Thyroid gland (tissue), 4 donors: ENCODE measurements at regions not wholly inside any gene's neighbourhood (a gene's known extent, or its start where the extent isn't known, plus 50 kb on each side); places are given as distances from the start of the nearest gene placed in this dataset.

ENCODE experiments used
- DNase-seq, 2 donors: peaks; one replicate each; pipeline ENCODE4 v3.0.0-alpha.2; 2019
- H3K27ac ChIP-seq, 3 donors: fragments of 200-600 bp; sonication (generic); 1 replicate in 2 of 3; 2 replicates in 1 of 3; pipeline ENCODE4 v1.5.1; 2016 to 2019; ENCODE audit warnings: mild to moderate bottlenecking in 1 of 3, moderate library complexity in 1 of 3
- H3K27me3 ChIP-seq: fragments of 200-600 bp; sonication (generic); one replicate; pipeline ENCODE4 v1.5.1; 2019
- H3K36me3 ChIP-seq, 2 donors: fragments of 200-600 bp; sonication (generic); one replicate each; pipeline ENCODE4 v1.5.1; 2016 to 2019
- H3K4me1 ChIP-seq, 2 donors: fragments of 200-600 bp; sonication (generic); one replicate each; pipeline ENCODE4 v1.5.1; 2017 to 2019
- H3K4me3 ChIP-seq, 3 donors: fragments of 200-600 bp; sonication (generic); replicated peaks in 1 of 3; 1 replicate in 2 of 3; 2 replicates in 1 of 3; pipeline ENCODE4 v1.5.1; 2016; ENCODE audit warnings: mild to moderate bottlenecking in 1 of 3
- H3K9me3 ChIP-seq: fragments of 200-600 bp; sonication (generic); one replicate; pipeline ENCODE4 v1.5.1; 2017
- POLR2A ChIP-seq, 2 donors: fragments of 450-650 bp; IDR thresholded peaks; one replicate each; pipeline ENCODE4 v1.6.1; 2017; ENCODE audit warnings: antibody characterized with exemption in 2 of 2, mild to moderate bottlenecking in 2 of 2, moderate library complexity in 1 of 2
- WGBS, 2 donors: methylation state at CpG; one replicate each; pipeline ENCODE4 v1.1.5; 2017; 5-methylcytosine and 5-hydroxymethylcytosine counted together
- intact Hi-C: fragments of 100-400 bp; cut with DNase I; formaldehyde crosslinking; loops from one replicate; pipeline ENCODE4 v1.15.1; 2023
- TF ChIP-seq, protein P1 (sequence below), 6 experiments: fragments of 200-600 bp in 3 of 6; fragments of 450-650 bp in 3 of 6; sonication (generic) in 3 of 6; IDR thresholded peaks; one replicate each; pipeline ENCODE4 v1.5.1; 2016 to 2019; ENCODE audit warnings: antibody characterized with exemption in 6 of 6, mild to moderate bottlenecking in 2 of 6, inconsistent platforms in 1 of 6, moderate library complexity in 1 of 6

GRCh38 chr13:38002606-38003005, 133.0 kb upstream of the TRPC4 start:
- no peaks in the 10 kb centered on the region for H3K4me1 ChIP-seq
- DNase-seq, result no peak
- 70 to 76% methylated on average over 7 of the region's 7 CpGs for WGBS, 2 donors
- no peaks in the 10 kb centered on the region for H3K36me3 ChIP-seq
- H3K4me3 ChIP-seq, result no peak overlapping the region
- intact Hi-C loops, result no loop called here
- H3K27ac ChIP-seq, result no peak overlapping the region
- H3K9me3 ChIP-seq, result no peaks in the 10 kb centered on the region
- TF ChIP-seq, protein P1, sequence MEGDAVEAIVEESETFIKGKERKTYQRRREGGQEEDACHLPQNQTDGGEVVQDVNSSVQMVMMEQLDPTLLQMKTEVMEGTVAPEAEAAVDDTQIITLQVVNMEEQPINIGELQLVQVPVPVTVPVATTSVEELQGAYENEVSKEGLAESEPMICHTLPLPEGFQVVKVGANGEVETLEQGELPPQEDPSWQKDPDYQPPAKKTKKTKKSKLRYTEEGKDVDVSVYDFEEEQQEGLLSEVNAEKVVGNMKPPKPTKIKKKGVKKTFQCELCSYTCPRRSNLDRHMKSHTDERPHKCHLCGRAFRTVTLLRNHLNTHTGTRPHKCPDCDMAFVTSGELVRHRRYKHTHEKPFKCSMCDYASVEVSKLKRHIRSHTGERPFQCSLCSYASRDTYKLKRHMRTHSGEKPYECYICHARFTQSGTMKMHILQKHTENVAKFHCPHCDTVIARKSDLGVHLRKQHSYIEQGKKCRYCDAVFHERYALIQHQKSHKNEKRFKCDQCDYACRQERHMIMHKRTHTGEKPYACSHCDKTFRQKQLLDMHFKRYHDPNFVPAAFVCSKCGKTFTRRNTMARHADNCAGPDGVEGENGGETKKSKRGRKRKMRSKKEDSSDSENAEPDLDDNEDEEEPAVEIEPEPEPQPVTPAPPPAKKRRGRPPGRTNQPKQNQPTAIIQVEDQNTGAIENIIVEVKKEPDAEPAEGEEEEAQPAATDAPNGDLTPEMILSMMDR (IDR thresholded peaks at IDR 0.05), result no peak
- no peak for TF ChIP-seq POLR2A (IDR thresholded peaks at IDR 0.05)
- H3K27me3 ChIP-seq, result no peaks in the 10 kb centered on the region

- Histone ChIP-seq H3K4me1 (no peaks in the 10 kb centered on the region), H3K27ac (no peak overlapping the region), H3K4me3 (no peak overlapping the region), H3K27me3 (no peaks in the 10 kb centered on the region), H3K36me3 (no peaks in the 10 kb centered on the region), H3K9me3 (no peaks in the 10 kb centered on the region)
- intact Hi-C loops, result no loop called here
- no peak for TF ChIP-seq POLR2A (IDR thresholded peaks at IDR 0.05)
- TF ChIP-seq, protein P1 (IDR thresholded peaks at IDR 0.05), result no peak
- DNase-seq, result no peak
These were observed 128.1 kb upstream of the TRPC4 start for GRCh38 chr13:37997641-37998040.

DNA sequence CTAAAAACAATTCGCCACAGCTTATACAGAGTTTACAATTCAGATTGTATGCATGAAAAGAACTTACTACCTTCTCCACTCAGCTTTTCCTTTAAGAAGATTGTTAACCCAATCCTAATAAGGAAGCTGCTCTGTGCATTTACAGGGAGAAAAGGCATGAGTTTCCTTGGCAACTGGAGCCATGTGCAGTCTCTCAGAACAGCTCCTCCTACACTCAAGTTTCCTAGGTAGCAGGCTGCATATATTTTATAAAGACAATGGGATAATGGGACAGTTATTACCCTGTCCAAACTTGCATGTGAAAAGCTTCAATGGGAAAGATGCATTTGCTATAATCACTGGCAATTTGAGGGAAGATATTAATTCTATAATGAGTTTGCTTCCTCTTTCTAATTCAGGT, 125.5 kb upstream of the TRPC4 start:
- intact Hi-C loops, result no loop called here
- WGBS, 2 donors, result 0% methylated on average over 1 of the region's 1 CpG

GRCh38 chr13:37986811-37987210, 117.2 kb upstream of the TRPC4 start:
- H3K4me1 ChIP-seq, result no peaks in the 10 kb centered on the region
- no peak for TF ChIP-seq POLR2A (IDR thresholded peaks at IDR 0.05)
- TF ChIP-seq, protein P1 (IDR thresholded peaks at IDR 0.05), result no peak
- 87 to 100% methylated on average over 1 of the region's 1 CpG for WGBS, 2 donors
- no peak overlapping the region for H3K27ac ChIP-seq
- no peaks in the 10 kb centered on the region for H3K9me3 ChIP-seq
- intact Hi-C loops, result no loop called here
- no peak overlapping the region for H3K4me3 ChIP-seq
- no peaks in the 10 kb centered on the region for H3K27me3 ChIP-seq
- no peaks in the 10 kb centered on the region for H3K36me3 ChIP-seq
- no peak for DNase-seq

More for the DNA sequence above, 125.5 kb upstream of the TRPC4 start:
- no peak for DNase-seq
- no peaks in the 10 kb centered on the region for H3K27me3 ChIP-seq
- H3K4me3 ChIP-seq, result no peak overlapping the region
- H3K4me1 ChIP-seq, result no peaks in the 10 kb centered on the region
- H3K9me3 ChIP-seq, result no peaks in the 10 kb centered on the region
- H3K27ac ChIP-seq, result no peak overlapping the region
- TF ChIP-seq POLR2A (IDR thresholded peaks at IDR 0.05), result no peak
- TF ChIP-seq, protein P1 (IDR thresholded peaks at IDR 0.05), result no peak
- no peaks in the 10 kb centered on the region for H3K36me3 ChIP-seq

DNA sequence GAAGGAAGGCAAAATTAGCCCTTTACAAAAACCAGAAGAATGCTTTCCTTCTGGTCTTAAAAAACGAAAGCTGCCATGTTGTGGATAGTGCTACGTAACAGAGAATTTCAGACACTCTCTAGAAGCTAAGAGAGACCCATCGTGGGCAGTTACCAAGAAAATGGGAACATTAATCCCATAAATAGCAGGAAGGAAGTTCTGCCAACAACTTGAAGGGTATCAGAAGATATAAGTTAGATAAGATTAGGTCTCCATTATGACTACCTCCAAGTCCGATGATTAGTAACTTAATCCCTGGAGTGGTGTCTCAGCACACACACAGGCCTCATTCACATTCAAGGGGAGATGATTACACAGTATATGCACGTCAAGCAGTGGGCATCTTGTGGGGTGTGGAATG, 115.7 kb upstream of the TRPC4 start:
- intact Hi-C loops, result no loop called here
- Histone ChIP-seq H3K27ac (no peak overlapping the region), H3K9me3 (no peaks in the 10 kb centered on the region), H3K4me3 (no peak overlapping the region), H3K36me3 (no peaks in the 10 kb centered on the region), H3K4me1 (no peaks in the 10 kb centered on the region), H3K27me3 (no peaks in the 10 kb centered on the region)
- WGBS, 2 donors, result 88 to 90% methylated on average over 5 of the region's 5 CpGs
- no peak for DNase-seq
- no peak for TF ChIP-seq POLR2A (IDR thresholded peaks at IDR 0.05)
- TF ChIP-seq, protein P1 (IDR thresholded peaks at IDR 0.05), result no peak
